Skeletal muscle cell (primary cell): ENCODE measurements at regions not wholly inside any gene's neighbourhood (a gene's known extent, or its start where the extent isn't known, plus 50 kb on each side); places are given as distances from the start of the nearest gene placed in this dataset.
"Not testable (repeated sequence)": the region's sequence is repeated elsewhere in the genome, so short reads cannot be mapped to it uniquely, and the experiment has no call there.

Source experiments
- DNase-seq: peaks from one replicate; pipeline ENCODE4 v3.0.0-alpha.2; 2010; ENCODE audit warnings: low read depth
- H3K4me3 ChIP-seq: 2 replicates; pipeline ENCODE4 v1.5.1; 2011; ENCODE audit warnings: low read depth, mild to moderate bottlenecking, control low read depth, low read length, moderate library complexity

DNA sequence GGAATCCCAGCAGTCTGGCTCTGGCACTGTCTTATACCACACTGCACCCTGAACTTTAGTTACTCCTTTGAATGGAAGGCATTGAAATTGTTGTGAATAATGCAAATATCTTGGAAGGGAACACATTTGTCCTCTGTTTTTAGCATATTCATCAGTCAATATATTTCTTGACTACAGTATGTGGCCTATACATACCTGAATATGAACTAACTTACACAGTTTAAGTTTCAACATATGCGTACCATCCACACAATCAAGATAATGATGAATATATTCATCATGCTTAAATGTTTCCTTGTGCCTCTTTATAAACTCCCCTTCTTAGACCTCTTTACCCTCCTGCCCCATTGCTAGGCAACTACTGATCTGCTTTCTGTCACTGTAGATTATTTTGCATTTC, 145.7 kb upstream of the ESX1 start:
- no peak overlapping the region for H3K4me3 ChIP-seq
- no peak for DNase-seq

DNA sequence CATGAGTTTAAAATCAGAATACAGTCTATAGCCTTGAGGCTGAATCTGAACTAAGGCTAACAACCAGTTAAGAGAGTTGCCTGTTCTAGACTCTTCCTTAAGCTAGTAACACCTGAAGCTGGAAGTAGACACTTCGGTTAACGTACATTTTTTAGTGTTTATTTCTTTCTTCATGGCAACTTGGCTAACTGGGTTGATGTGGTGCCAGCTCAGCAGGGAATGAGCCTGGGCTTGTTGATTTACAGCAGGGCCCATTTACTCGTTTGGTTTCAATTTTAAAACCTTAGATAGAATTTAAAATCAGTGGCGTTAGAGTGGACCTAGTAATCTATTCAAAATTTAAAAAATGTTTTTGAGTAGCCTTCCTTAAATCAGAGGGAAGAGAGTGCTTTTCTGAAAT, 137.6 kb upstream of the ESX1 start:
- DNase-seq, result no peak
- no peak overlapping the region for H3K4me3 ChIP-seq

DNA sequence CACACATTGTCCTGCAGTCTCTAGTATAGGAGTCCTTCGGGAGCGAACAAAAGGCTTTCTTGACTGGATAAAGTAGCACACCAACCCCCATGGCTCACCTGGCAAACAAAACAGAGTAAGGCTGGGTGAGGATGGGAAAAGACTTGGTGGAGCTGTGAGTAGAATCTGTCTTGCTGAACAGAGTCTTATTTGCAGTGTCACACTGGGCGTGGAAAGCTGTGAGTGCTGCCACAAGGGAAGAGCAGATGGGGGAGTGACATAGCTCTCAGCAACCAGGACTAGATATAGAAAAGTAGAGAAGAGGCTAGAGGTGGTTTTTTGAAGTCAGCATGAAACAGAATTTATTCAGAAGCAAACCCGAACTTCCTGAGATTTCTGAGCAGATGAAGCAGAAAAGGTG, 137.2 kb upstream of the ESX1 start:
- no peak for DNase-seq
- H3K4me3 ChIP-seq, result no peak overlapping the region

DNA sequence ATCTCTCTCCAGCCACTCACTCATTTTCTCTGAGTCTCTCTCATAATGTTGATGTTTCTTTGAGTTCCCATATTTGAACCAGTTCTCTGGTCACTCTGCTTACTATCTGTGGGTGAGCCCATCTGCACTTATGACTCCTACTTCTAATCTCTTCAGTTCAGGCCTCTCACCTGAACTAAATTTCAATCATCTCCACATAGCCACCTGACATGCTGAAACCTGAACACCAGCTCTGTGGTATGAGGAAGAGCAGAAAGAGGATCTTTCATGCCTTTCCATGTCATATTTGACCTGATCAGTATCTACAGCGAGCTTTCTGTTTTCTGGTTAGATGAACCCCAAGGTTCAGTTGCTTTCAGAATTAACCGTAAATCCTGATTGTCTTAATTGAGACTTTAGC, 122.2 kb upstream of the ESX1 start:
- DNase-seq, result no peak
- no peak overlapping the region for H3K4me3 ChIP-seq

DNA sequence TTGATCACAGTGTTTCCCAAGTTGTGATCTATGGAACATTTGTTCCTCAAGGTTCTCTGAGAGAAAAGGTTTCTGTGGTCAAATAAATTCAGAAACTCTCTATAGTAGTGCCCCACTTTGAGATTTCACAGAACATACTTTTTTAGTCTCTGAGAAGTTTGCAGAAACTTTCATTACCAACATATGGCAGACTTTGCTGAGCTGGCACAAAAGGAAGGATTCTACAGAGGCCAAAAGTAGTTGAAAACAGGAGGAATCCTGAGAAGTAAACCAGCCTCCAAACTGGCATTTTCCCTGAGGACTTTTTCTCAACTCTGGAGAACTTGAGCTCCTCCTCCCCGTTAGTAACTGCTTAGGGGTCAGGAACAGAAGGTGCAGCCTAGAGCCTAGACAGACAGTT, 117.8 kb upstream of the ESX1 start:
- no peak overlapping the region for H3K4me3 ChIP-seq
- DNase-seq, result no peak

DNA sequence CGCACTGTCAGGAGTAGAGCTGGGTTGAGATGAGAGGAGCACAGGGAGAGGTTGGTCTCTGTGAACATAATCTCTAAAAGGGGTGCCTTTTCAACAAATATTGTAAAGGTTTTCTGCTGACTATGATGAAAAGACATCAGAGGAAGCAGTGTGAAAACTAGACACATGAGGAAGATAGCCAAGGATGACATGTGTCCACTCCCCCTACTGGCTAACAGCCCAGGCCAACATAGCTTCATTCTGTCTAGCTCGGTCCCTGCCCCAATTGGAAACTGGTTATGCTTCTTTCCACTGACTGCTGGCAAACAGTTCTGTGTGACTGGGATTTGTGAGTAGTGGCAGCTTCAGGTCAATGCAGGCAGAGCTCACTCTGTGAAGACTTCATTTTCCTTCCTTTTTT, 115.4 kb upstream of the ESX1 start:
- no peak for DNase-seq

DNA sequence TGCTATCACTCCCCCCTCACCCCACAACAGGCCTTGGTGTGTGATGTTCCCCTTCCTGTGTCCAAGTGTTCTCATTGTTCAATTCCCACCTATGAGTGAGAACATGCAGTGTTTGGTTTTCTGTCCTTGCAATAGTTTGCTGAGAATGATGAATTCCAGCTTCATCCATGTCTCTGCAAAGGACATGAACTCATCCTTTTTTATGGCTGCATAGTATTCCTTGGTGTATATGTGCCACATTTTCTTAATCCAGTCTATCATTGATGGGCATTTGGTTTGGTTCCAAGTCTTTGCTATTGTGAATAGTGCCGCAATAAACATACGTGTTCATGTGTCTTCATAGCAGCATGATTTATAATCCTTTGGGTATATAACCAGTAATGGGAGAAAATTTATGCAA, 106.0 kb upstream of the ESX1 start:
- not testable (repeated sequence) for H3K4me3 ChIP-seq, DNase-seq

More for the DNA sequence above, 115.4 kb upstream of the ESX1 start:
- H3K4me3 ChIP-seq, result no peak overlapping the region

DNA sequence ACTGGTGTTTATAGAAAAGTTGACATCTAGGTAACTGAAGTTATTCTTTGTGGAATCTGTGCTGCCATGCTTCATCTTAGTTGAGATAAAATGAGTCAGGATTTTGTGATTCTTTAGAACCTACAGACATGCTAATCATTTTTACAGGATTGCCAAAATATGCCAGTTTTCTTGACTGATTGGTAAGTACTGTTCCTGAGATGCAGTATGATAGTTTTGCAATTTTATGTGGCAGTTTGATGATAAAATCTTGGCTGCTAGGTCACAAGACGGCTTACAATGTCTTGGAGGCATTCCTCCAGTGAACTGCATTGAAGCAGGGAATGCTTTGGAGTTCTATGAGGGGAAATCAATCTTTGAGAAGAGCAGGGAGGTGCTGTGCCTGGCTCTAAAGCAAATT, 104.4 kb upstream of the ESX1 start:
- DNase-seq, result no peak
- no peak overlapping the region for H3K4me3 ChIP-seq

DNA sequence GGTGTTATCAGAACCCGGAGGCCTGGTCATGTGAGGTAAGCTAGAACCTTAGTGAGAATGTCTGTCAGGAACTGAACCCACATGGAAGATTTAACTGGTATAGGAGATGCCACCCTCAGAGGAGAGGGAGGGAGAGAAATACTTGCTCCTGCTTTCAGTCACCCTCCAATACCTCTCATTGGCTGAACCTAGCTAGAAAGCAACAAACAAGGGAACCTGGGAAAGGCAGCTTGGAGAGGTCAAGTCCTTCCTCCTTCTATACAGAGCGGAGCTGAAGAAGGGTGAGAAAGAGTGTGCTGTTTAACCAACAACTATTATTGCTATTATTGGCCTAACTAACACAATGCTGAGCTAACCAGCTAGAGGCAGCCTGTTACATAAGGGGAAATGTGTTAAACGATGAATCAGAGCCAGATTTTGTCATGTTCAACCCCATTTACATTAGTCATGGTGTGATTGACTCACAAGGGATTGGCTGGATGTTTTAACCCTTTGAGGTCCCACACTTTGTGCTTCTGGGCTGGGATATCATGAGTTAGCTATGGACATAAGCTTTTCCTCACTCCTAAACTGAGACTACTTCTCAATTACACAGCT, 96.5 kb upstream of the ESX1 start:
- DNase-seq, result peak; percentile 62
- H3K4me3 ChIP-seq, result no peak overlapping the region

DNA sequence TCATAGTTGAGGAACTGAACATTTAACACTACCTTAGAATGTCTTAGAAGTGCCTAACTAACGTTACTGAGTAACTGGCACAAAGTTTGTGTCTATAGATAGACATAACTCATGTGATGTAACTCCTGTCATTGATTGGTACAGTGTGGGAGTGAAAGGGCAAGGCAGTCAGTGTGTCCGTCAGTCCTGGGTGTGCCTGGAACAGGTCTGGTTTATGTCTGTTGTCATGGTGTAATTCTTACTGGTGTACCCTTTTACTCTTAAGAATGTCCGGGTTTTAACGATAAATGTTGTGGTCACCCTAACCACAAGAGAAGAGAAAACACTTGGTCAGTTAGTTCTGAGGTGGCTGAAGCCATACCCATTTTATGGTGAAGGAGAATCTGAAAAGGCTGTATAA, 93.1 kb upstream of the ESX1 start:
- H3K4me3 ChIP-seq, result no peak overlapping the region
- no peak for DNase-seq

DNA sequence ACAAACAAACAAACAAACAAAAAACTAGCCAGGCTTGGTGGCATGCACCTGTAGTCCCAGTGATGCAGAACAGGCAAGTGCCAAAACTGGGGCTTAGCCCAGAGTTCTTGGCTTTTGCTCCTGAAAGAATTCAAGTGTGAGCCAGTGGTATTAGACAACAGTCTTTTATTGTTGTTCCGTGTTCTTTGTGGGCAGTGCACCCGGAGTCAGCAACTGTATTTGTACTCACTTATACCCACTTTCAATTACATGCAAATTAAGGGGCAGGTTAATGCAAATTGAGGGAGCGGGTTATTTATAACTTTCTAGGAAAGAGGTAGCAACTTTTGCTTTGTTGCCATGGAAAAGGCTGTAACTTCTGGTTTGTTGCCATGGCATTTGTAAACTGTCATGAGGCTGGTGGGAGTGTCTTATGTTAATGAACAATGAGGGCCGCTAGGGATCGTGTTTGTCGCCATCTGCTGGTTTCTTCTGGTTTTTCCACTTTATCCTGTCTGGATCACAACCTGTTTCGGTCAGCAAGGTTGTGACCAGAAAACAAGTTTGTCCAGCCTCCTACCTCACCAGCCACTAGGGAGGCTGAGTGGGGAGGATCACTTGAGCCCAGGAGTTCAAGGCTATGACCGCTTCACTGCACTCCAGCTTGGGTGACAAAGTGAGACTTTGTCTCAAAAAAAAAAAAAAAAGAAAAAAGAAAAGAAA, 88.8 kb upstream of the ESX1 start:
- H3K4me3 ChIP-seq, result no peak overlapping the region
- no peak for DNase-seq

DNA sequence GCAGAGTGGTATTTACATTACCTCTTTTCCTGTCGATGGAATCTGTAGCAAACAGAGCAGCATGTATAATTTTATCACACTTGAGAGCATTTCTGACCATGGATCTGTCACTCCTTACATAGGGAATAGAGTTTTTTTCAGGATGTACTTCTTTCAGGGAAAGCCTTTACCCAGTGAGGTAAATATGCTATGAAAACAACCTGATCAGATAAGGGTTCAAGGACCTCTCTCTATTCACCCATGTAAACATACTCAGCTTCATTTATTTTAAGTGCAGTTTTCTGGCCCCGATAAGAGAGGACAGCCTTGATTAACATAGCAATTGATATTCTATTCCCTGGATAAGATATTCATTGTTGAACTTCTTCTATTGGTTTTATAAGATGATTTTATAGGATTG, 87.3 kb upstream of the ESX1 start:
- DNase-seq, result no peak
- no peak overlapping the region for H3K4me3 ChIP-seq

DNA sequence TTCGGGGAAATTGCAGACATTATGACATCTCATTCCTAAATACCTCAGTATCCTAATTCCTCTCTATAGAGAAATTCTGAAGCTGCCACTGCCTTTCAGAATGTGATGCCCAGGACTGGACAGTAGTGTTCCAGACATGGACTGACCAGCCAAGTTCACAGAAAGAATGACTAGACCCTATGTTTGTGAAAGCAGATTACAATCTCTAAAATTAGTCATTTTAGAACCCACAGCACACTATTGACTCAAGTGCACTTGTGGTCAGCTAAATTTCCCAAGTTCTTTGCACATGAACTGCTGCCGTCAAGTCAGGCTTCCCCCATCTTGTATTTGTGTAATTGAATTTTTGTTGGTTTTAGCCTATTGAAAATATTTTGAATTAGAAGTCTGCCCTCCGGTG, 81.0 kb upstream of the ESX1 start:
- H3K4me3 ChIP-seq, result no peak overlapping the region
- DNase-seq, result peak; percentile 45

DNA sequence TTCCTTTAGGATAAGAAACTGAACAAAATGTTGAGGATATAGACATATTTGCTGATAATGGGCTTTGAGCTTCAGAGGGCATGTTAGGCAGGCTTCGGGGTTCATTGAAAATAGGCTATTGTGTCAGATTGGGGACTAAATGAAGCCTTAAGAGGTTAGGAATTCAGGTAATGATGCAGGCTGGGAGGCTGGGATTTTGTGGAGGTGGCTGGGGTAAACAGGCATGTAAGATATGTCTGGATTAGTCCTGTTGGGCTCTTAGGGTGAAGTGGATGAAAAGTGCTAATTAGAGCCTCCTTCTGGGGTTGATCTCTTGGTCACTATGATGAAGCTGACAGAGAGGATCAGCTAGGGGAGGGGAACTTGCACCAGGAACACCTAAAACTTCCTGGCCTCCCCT, 80.2 kb upstream of the ESX1 start:
- no peak overlapping the region for H3K4me3 ChIP-seq
- no peak for DNase-seq

DNA sequence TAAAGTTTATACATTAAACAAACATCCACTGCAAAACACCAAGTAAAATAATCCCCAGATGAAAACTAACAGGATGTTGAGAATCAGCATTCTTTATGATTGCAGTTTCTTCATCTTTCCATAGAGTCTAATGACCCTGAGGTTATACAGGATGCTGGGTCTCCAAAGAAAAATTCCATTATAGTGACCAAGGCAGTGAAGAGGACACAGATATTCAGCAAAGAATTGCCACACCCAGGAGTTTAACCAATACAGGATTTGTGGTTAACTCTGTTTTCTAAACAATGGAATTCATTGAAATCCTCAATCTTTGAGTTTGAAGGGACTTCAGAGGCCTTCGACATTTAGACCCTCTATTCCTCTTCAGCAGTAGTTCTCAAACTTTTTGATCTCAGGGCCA, 76.2 kb upstream of the ESX1 start:
- no peak overlapping the region for H3K4me3 ChIP-seq
- peak; percentile 25 for DNase-seq

DNA sequence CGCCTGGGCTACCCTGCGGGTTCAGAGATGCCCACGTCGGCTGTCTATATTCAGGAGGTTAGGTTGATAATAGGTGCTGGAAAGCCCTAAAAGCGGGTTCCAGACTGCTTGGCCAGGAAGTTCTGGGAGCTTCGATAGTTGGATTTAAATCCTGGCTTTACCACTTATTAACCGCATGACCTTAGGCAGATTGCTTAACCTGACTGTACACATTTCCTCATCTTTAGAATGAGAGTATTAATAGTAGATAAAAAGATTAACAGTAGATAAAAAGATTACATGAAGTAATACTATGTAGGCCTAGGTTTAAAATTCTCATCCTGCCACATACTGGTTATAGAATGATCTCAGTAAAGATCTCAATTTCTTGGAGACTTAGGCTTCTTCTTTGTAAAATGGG, 75.0 kb upstream of the ESX1 start:
- no peak for DNase-seq
- H3K4me3 ChIP-seq, result no peak overlapping the region

DNA sequence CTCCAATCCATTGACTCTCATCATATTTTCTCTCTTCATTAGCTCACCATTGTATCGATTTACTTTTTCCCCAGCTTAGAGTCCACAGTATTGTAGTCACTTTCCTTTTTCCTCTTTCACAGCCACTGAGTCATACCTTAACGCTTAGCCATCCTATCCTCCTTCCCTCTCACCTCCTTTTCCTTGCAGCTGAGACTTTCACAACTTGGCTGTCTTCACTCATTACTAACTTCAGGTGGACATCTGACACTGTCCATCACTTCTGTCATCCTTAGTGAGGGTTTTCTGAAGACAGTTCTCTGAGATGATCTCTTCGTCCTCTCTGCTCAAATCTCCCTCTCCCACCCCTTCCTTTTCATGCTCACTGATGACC, 70.5 kb upstream of the ESX1 start:
- no peak for DNase-seq
- H3K4me3 ChIP-seq, result no peak overlapping the region

DNA sequence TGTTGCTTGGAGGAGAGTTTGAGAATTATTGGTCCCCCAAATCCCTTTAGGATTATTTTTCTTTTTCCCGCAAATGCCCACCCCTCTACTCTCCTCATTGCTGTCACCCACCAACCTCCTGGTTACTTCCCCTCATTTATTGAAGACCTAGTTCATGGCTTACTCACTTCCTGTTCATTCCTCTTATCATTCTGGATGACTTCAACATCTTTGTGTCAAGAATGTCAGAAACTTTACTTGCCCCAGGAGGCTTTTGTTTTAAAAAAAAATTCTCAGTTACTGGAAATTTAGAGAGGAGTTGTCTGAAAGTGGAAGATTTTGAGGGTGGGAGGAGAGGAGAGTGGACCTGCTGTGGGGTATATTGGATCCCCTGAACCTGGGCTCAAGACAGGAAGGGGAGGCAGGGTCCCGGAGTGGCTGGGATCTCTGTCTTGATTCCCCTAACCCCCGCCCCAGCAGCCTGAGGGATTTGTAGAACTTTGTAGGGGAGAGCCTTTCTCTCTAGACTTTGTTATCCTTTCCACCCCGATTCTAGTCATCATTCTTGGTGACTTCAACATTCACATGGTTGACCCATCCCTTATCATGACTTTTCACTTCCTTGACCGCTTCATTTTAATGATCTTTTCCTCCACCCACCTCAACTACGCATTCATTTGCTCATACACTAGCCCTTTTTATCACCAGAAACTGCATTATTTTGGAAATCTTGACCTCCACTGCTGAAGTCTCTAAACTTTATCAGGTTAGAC, 69.9 kb upstream of the ESX1 start:
- no peak for DNase-seq
- no peak overlapping the region for H3K4me3 ChIP-seq

DNA sequence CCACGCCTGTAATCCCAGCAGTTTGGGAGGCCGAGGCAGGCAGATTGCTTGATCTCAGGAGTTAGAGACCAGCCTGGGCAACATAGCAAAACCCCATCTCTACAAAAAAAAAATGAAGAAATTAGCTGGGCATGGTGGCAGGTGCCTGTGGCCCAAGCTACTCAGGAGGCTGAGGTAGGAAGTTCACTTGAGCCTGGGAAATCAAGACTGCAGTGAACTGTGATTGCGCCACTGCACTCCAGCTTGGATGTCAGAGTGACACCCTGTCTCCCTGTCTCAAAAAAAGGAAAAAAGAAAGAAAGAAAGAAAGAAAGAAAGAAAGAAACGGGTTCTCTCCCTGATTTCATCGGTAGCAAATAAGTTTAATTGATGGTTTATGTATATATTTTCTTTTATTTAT, 64.6 kb upstream of the ESX1 start:
- no peak for DNase-seq

DNA sequence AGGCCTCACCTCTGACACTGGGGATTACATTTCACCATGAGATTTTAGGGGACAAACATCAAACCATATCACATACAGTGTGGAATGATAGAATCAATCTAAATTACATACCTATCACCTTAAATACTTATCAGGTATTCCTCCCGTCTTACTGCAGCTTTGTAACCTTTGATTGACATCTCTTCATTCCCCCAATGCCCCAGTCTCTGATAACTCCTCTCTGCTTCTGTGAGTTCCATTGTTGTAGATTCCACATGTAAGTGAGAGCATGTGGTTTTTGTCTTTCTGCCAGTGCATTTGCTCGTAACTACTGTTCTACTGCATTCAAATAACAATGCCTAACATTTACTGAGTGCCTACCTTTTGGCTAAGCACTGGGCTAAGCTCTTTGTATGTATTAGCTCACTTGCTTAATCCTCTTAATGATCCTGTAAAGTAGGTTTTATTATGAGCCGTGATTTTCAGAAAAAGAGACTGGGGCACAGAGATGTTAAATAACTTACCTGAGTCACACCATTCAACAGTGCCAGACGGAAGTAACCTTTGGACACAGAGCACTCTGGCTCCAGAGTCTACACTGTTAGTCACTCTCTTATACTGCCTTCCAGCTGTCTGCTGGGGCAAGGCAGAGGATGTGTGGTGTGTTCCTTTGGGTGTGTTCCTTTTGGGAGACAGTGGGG, 63.7 kb upstream of the ESX1 start:
- H3K4me3 ChIP-seq, result no peak overlapping the region
- DNase-seq, result no peak

More for the DNA sequence above, 64.6 kb upstream of the ESX1 start:
- H3K4me3 ChIP-seq, result no peak overlapping the region
